A549 (cell line): ENCODE measurements at regions not wholly inside any gene's neighbourhood (a gene's known extent, or its start where the extent isn't known, plus 50 kb on each side); places are given as distances from the start of the nearest gene placed in this dataset.

ENCODE experiments used
- CHD4 ChIP-seq: fragments of 200-600 bp; sonication (generic); IDR thresholded peaks from 2 replicates; pipeline ENCODE4 v1.6.1; 2016; ENCODE audit warnings: antibody characterized with exemption, mild to moderate bottlenecking, borderline replicate concordance
- CTCF ChIP-seq: fragments of >200 bp; sonication (Bioruptor Twin); formaldehyde crosslinking; IDR thresholded peaks from 3 replicates; pipeline ENCODE4 v1.5.1; 2016
- FOSL2 ChIP-seq, 2 experiments: fragments of 450-650 bp in 1 of 2; fragments of >200 bp in 1 of 2; sonication (Bioruptor Twin) in 1 of 2; formaldehyde crosslinking; IDR thresholded peaks; 2 replicates each; pipeline versions ENCODE4 v1.5.0 to v1.6.1; 2016 to 2020; ENCODE audit warnings: mild to moderate bottlenecking in 1 of 2, moderate library complexity in 1 of 2
- MAX ChIP-seq: IDR thresholded peaks from 2 replicates; pipeline ENCODE4 v1.6.1; 2012
- MAZ ChIP-seq: fragments of 150-350 bp; IDR thresholded peaks from 2 replicates; pipeline ENCODE4 v1.6.1; 2014; ENCODE audit warnings: antibody characterized with exemption, low read depth, low read length, borderline replicate concordance
- RAD21 ChIP-seq, 2 experiments: fragments of >200 bp in 1 of 2; sonication (Bioruptor Twin) in 1 of 2; formaldehyde crosslinking in 1 of 2; IDR thresholded peaks in 1 of 2; conservative IDR thresholded peaks in 1 of 2; 2 replicates in 1 of 2; 3 replicates in 1 of 2; pipeline ENCODE4 v1.6.1; 2012 to 2018; ENCODE audit warnings: inconsistent platforms in 1 of 2
- RCOR1 ChIP-seq: fragments of 150-350 bp; IDR thresholded peaks from 2 replicates; pipeline ENCODE4 v1.6.1; 2014; ENCODE audit warnings: antibody characterized with exemption, low read length, low read depth
- RNF2 ChIP-seq: fragments of 200-600 bp; sonication (generic); IDR thresholded peaks from 2 replicates; pipeline ENCODE4 v1.6.1; 2016; ENCODE audit warnings: low read depth, mild to moderate bottlenecking, antibody characterized with exemption, moderate library complexity, borderline replicate concordance
- TF ChIP-seq, protein P1 (sequence below): fragments of 200-600 bp; sonication (generic); IDR thresholded peaks from 2 replicates; pipeline ENCODE4 v1.6.1; 2016; ENCODE audit warnings: antibody characterized with exemption, mild to moderate bottlenecking, moderate library complexity

DNA sequence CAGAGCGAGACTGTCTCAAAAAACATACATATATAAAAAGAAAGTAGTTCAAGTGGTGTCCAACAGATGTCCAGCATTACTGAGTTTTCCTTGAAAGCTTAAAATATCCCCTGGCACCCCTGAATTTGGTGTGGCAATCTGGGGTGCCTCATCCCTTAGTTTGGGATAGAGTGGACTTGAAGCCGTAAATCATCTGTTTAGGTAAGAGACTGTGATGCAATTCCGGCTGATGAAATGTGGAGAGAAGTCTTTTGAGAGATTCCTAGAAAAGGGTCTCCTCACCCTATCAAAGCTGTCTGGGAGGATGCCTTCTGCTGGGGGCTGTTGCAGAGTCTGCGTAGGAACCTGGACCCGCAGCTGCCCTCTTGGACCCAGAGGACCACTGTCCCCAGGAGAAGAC, 408.0 kb downstream of the RPS24 start:
- TF ChIP-seq RNF2: no peak
- TF ChIP-seq MAX: no peak
- TF ChIP-seq CTCF: no peak
- TF ChIP-seq RCOR1: no peak
- TF ChIP-seq, protein P1, sequence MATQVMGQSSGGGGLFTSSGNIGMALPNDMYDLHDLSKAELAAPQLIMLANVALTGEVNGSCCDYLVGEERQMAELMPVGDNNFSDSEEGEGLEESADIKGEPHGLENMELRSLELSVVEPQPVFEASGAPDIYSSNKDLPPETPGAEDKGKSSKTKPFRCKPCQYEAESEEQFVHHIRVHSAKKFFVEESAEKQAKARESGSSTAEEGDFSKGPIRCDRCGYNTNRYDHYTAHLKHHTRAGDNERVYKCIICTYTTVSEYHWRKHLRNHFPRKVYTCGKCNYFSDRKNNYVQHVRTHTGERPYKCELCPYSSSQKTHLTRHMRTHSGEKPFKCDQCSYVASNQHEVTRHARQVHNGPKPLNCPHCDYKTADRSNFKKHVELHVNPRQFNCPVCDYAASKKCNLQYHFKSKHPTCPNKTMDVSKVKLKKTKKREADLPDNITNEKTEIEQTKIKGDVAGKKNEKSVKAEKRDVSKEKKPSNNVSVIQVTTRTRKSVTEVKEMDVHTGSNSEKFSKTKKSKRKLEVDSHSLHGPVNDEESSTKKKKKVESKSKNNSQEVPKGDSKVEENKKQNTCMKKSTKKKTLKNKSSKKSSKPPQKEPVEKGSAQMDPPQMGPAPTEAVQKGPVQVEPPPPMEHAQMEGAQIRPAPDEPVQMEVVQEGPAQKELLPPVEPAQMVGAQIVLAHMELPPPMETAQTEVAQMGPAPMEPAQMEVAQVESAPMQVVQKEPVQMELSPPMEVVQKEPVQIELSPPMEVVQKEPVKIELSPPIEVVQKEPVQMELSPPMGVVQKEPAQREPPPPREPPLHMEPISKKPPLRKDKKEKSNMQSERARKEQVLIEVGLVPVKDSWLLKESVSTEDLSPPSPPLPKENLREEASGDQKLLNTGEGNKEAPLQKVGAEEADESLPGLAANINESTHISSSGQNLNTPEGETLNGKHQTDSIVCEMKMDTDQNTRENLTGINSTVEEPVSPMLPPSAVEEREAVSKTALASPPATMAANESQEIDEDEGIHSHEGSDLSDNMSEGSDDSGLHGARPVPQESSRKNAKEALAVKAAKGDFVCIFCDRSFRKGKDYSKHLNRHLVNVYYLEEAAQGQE: no peak
- no peak for TF ChIP-seq CHD4
- no peak for TF ChIP-seq RAD21 (conservative IDR thresholded peaks at IDR 0.05 in 1 of 2, IDR thresholded peaks at IDR 0.05 in 1 of 2)
- no peak for TF ChIP-seq MAZ
- no peak for TF ChIP-seq FOSL2 (IDR thresholded peaks at IDR 0.05)
- TF ChIP-seq FOSL2 (CRISPR knock-in tag; IDR thresholded peaks at IDR 0.05): no peak
